HEK293T (cell line): ENCODE measurements at regions not wholly inside any gene's neighbourhood (a gene's known extent, or its start where the extent isn't known, plus 50 kb on each side); places are given as distances from the start of the nearest gene placed in this dataset.

ENCODE experiments used
- BHLHE40 ChIP-seq: fragments of 450-650 bp; IDR thresholded peaks from 2 replicates; pipeline ENCODE4 v1.6.1; 2016; ENCODE audit warnings: mild to moderate bottlenecking, moderate library complexity, borderline replicate concordance
- CTBP1 ChIP-seq: fragments of 450-650 bp; IDR thresholded peaks from 2 replicates; pipeline ENCODE4 v1.6.1; 2016; ENCODE audit warnings: borderline replicate concordance
- ELF4 ChIP-seq: fragments of 450-650 bp; IDR thresholded peaks from 2 replicates; pipeline ENCODE4 v1.6.1; 2017; ENCODE audit warnings: antibody characterized with exemption
- FOXA1 ChIP-seq: fragments of 450-650 bp; IDR thresholded peaks from 2 replicates; pipeline ENCODE4 v1.6.1; 2016; ENCODE audit warnings: mild to moderate bottlenecking
- FOXK2 ChIP-seq: fragments of 450-650 bp; IDR thresholded peaks from 2 replicates; pipeline ENCODE4 v1.6.1; 2016; ENCODE audit warnings: mild to moderate bottlenecking
- FOXM1 ChIP-seq: fragments of 450-650 bp; IDR thresholded peaks from 2 replicates; pipeline ENCODE4 v1.6.1; 2017; ENCODE audit warnings: mild to moderate bottlenecking, borderline replicate concordance
- LEF1 ChIP-seq: fragments of 450-650 bp; IDR thresholded peaks from 2 replicates; pipeline ENCODE4 v1.6.1; 2017; ENCODE audit warnings: mild to moderate bottlenecking, borderline replicate concordance
- NFRKB ChIP-seq: fragments of 450-650 bp; IDR thresholded peaks from 2 replicates; pipeline ENCODE4 v1.6.1; 2016; ENCODE audit warnings: mild to moderate bottlenecking, moderate library complexity
- SP1 ChIP-seq: fragments of 450-650 bp; IDR thresholded peaks from 2 replicates; pipeline ENCODE4 v1.6.1; 2017
- SUZ12 ChIP-seq: fragments of 450-650 bp; IDR thresholded peaks from 2 replicates; pipeline ENCODE4 v1.6.1; 2016; ENCODE audit warnings: mild to moderate bottlenecking
- TARDBP ChIP-seq: fragments of 450-650 bp; IDR thresholded peaks from 2 replicates; pipeline ENCODE4 v1.6.1; 2016
- ZNF384 ChIP-seq: fragments of 450-650 bp; IDR thresholded peaks from 2 replicates; pipeline ENCODE4 v1.6.1; 2016
- TF ChIP-seq, protein P1 (sequence below): fragments of 450-650 bp; IDR thresholded peaks from 2 replicates; pipeline ENCODE4 v1.6.1; 2016

DNA sequence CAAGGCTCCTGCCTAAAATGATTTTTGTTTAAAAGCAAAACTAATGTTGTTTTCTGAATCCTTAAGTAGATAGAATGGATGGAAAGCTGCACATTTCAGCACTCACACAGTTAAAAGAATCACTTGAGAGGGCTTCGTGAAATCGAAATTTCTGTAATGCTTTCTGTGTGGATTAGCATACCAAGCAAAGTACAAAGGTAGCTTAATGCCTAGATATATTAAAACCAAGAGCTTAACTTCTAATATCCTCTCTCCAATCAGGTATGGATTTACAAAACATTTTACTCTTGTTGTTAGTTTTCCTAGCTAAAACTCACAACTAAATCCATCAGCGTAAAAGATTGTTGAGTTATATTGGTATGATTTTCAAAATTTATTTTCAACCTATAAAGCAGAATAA, 378.8 kb upstream of the PRMT6 start:
- TF ChIP-seq SUZ12 (no peak), FOXA1 (no peak), CTBP1 (no peak), NFRKB (no peak), FOXK2 (no peak), BHLHE40 (no peak), FOXM1 (no peak), LEF1 (no peak), SP1 (no peak), ELF4 (no peak), ZNF384 (no peak), TARDBP (no peak)
- TF ChIP-seq, protein P1, sequence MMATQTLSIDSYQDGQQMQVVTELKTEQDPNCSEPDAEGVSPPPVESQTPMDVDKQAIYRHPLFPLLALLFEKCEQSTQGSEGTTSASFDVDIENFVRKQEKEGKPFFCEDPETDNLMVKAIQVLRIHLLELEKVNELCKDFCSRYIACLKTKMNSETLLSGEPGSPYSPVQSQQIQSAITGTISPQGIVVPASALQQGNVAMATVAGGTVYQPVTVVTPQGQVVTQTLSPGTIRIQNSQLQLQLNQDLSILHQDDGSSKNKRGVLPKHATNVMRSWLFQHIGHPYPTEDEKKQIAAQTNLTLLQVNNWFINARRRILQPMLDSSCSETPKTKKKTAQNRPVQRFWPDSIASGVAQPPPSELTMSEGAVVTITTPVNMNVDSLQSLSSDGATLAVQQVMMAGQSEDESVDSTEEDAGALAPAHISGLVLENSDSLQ = no peak
